KMS-11 (cell line): ENCODE measurements at regions not wholly inside any gene's neighbourhood (a gene's known extent, or its start where the extent isn't known, plus 50 kb on each side); places are given as distances from the start of the nearest gene placed in this dataset.

Source experiments
- H2AFZ ChIP-seq: fragments of 200-600 bp; sonication (generic); 2 replicates; pipeline ENCODE4 v1.6.1; 2016; ENCODE audit warnings: antibody characterized with exemption, mixed run types, low read depth
- H3K27ac ChIP-seq: fragments of 200-600 bp; sonication (generic); 2 replicates; pipeline ENCODE4 v1.6.1; 2016; ENCODE audit warnings: mild to moderate bottlenecking, mixed run types
- H3K27me3 ChIP-seq: fragments of 200-600 bp; sonication (generic); 2 replicates; pipeline ENCODE4 v1.6.1; 2017; ENCODE audit warnings: mild to moderate bottlenecking, low read depth, mixed run types, moderate library complexity; ENCODE audit not compliant: insufficient read depth
- H3K36me3 ChIP-seq: fragments of 200-600 bp; sonication (generic); 2 replicates; pipeline ENCODE4 v1.6.1; 2017; ENCODE audit warnings: mild to moderate bottlenecking, mixed run types; ENCODE audit not compliant: insufficient read depth
- H3K4me1 ChIP-seq: fragments of 200-600 bp; sonication (generic); 2 replicates; pipeline ENCODE4 v1.6.1; 2016; ENCODE audit warnings: mild to moderate bottlenecking, low read depth, mixed run types; ENCODE audit not compliant: poor library complexity, severe bottlenecking
- H3K4me2 ChIP-seq: fragments of 200-600 bp; sonication (generic); 2 replicates; pipeline ENCODE4 v1.7.0; 2016; ENCODE audit warnings: mild to moderate bottlenecking, mixed run types
- H3K4me3 ChIP-seq: fragments of 200-600 bp; sonication (generic); IDR thresholded peaks from 2 replicates; pipeline ENCODE4 v1.6.1; 2017; ENCODE audit warnings: low read depth, low read length, mixed read lengths; ENCODE audit not compliant: insufficient read depth
- H3K79me2 ChIP-seq: fragments of 200-600 bp; sonication (generic); 2 replicates; pipeline ENCODE4 v1.6.1; 2016; ENCODE audit warnings: low read depth, mixed run types; ENCODE audit not compliant: insufficient read depth
- H3K9ac ChIP-seq: fragments of 200-600 bp; sonication (generic); 2 replicates; pipeline ENCODE4 v1.6.1; 2016; ENCODE audit warnings: mild to moderate bottlenecking, mixed run types
- H4K20me1 ChIP-seq: fragments of 200-600 bp; sonication (generic); 2 replicates; pipeline ENCODE4 v1.6.1; 2016; ENCODE audit warnings: mild to moderate bottlenecking, mixed run types; ENCODE audit not compliant: insufficient read depth
- CTCF ChIP-seq: fragments of 200-600 bp; sonication (generic); conservative IDR thresholded peaks from 2 replicates; pipeline ENCODE4 v1.6.1; 2017; ENCODE audit warnings: low read depth, mild to moderate bottlenecking, antibody characterized with exemption, low read length, moderate library complexity, mixed read lengths

- H3K4me1 ChIP-seq, result no peaks in the 10 kb centered on the region
- H3K4me3 ChIP-seq, result no peak overlapping the region
- no peaks in the 10 kb centered on the region for H3K79me2 ChIP-seq
- TF ChIP-seq CTCF, result no peak
- H3K27me3 ChIP-seq, result no peaks in the 10 kb centered on the region
- H3K36me3 ChIP-seq, result no peaks in the 10 kb centered on the region
- H3K27ac ChIP-seq, result no peak overlapping the region
- H4K20me1 ChIP-seq, result no peaks in the 10 kb centered on the region
- no peak overlapping the region for H3K4me2 ChIP-seq
- no peak overlapping the region for H2AFZ ChIP-seq
- H3K9ac ChIP-seq, result no peak overlapping the region
Measured at GRCh38 chr12:124386661-124387527, 92.0 kb downstream of the RFLNA start.

GRCh38 chr12:124386059-124386458, 91.2 kb downstream of the RFLNA start:
- Histone ChIP-seq H2AFZ (no peak overlapping the region), H3K27ac (no peak overlapping the region), H3K4me3 (no peak overlapping the region), H3K79me2 (no peaks in the 10 kb centered on the region), H3K27me3 (no peaks in the 10 kb centered on the region), H3K4me2 (no peak overlapping the region), H3K4me1 (no peaks in the 10 kb centered on the region), H3K36me3 (no peaks in the 10 kb centered on the region), H4K20me1 (no peaks in the 10 kb centered on the region), H3K9ac (no peak overlapping the region)
- TF ChIP-seq CTCF, result no peak

- Histone ChIP-seq H3K27me3 (no peaks in the 10 kb centered on the region), H3K4me2 (no peak overlapping the region), H2AFZ (no peak overlapping the region), H3K36me3 (no peaks in the 10 kb centered on the region), H3K4me3 (no peak overlapping the region), H3K9ac (no peak overlapping the region), H3K79me2 (no peaks in the 10 kb centered on the region), H3K4me1 (no peaks in the 10 kb centered on the region), H3K27ac (no peak overlapping the region), H4K20me1 (no peaks in the 10 kb centered on the region)
- no peak for TF ChIP-seq CTCF
Measured at GRCh38 chr12:124385219-124385969, 90.5 kb downstream of the RFLNA start.

- Histone ChIP-seq H3K27me3 (no peaks in the 10 kb centered on the region), H2AFZ (no peak overlapping the region), H3K4me1 (no peaks in the 10 kb centered on the region), H3K27ac (no peak overlapping the region), H3K79me2 (no peaks in the 10 kb centered on the region), H3K4me3 (no peak overlapping the region), H4K20me1 (no peaks in the 10 kb centered on the region), H3K9ac (no peak overlapping the region), H3K36me3 (no peaks in the 10 kb centered on the region), H3K4me2 (no peak overlapping the region)
- no peak for TF ChIP-seq CTCF
Measured at GRCh38 chr12:124384299-124384894, 89.5 kb downstream of the RFLNA start.
